Embryonic facial prominence (tissue), 1 donor: ENCODE measurements at regions not wholly inside any gene's neighbourhood (a gene's known extent, or its start where the extent isn't known, plus 50 kb on each side); places are given as distances from the start of the nearest gene placed in this dataset.
"Not testable (repeated sequence)": the region's sequence is repeated elsewhere in the genome, so short reads cannot be mapped to it uniquely, and the experiment has no call there.

Experiments
- DNase-seq: peaks from one replicate; pipeline ENCODE4 v3.0.0-alpha.2; 2016; ENCODE audit errors: extremely low spot score

DNA sequence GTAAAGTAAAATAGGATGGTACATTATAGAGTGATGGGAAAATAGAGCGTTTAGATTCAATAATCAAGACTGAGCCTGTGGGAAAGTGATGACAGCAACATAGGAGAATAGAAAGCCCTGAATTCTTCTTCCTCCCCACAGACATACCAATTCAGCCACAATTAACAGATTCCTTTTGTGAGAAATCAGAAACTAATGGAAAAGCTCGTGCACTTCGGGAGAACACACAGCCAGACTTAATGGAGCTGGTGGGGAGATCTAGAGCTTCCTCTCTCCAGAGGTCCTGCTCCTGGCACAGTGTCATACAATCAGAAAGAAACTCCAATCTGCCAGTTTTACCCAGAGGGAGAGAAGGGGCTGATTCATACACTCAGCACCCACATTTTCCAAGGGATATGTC, 676.3 kb upstream of the BOD1L1 start:
- DNase-seq = no peak

DNA sequence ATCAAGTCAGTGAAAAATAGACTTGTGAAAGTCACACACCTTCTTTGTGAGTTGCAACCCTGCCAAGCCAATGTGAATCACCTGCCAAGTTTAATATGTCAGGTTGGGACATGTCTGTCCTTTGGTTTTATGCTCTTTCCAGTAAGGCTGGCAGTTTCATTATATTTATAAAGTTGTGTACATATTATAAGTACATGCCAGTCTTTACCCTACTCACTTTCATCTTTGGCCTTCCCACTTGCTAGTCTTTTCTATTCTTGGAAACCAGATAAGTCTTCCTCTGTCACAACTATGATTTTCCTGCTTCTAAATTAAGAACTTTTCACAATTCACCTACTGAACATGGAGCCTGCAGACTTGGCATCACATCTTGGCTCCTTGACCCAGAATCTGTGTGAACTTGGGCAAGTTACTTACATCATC, 680.7 kb upstream of the BOD1L1 start:
- no peak for DNase-seq

GRCh38 chr4:14309431-14309830, 681.9 kb upstream of the BOD1L1 start:
- no peak for DNase-seq

DNA sequence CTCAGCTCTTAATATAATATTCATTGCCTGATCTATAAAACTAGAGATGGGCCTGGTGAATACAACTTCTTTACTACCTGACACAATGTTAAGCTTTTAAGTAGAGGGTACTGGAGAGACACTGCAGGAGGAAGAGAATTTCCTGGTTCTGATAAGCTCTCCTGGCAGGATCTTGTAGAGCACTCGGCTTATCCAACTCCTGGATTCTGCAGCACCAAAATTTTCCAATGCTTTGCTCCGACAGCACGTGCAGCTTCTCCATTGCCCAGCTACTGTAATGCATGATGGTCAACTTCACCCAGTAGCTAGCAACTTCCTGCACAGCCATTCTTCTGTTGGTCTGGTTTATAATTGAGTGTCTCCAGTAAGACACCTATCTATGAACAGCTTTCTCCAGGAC, 686.2 kb upstream of the BOD1L1 start:
- DNase-seq = no peak

GRCh38 chr4:14315129-14315528, 687.2 kb upstream of the CPEB2 start:
- no peak for DNase-seq

DNA sequence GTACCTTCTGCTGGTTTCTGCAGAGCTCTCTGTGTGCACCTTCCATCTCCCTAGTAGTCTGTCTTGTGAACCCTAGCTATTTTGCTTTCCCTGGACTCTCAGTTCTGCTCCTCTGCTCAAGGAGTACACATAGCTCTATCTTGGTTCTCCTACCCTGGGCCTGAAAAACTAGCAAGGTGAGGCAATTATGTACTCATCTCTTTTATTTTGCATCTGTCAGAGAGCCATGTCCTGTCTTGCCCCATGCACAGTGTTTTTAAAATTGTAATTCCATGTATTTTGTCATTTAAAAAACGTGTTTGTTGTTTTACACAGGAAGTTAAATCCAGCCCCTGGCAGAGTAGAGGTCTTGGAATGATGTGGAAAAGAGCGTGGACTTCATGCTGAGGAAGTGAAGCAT, 684.9 kb upstream of the CPEB2 start:
- DNase-seq = no peak

GRCh38 chr4:14318671-14319070, 683.6 kb upstream of the CPEB2 start:
- no peak for DNase-seq

- DNase-seq = no peak
Measured at GRCh38 chr4:14321723-14322122, 680.6 kb upstream of the CPEB2 start.

- no peak for DNase-seq
Measured at GRCh38 chr4:14323191-14323590, 679.1 kb upstream of the CPEB2 start.

- DNase-seq = no peak
Measured at GRCh38 chr4:14329228-14329627, 673.1 kb upstream of the CPEB2 start.

- DNase-seq = no peak
Measured at GRCh38 chr4:14333616-14334015, 668.7 kb upstream of the CPEB2 start.

GRCh38 chr4:14334166-14334565, 668.1 kb upstream of the CPEB2 start:
- DNase-seq = no peak

GRCh38 chr4:14335872-14336271, 666.4 kb upstream of the CPEB2 start:
- DNase-seq = no peak

DNA sequence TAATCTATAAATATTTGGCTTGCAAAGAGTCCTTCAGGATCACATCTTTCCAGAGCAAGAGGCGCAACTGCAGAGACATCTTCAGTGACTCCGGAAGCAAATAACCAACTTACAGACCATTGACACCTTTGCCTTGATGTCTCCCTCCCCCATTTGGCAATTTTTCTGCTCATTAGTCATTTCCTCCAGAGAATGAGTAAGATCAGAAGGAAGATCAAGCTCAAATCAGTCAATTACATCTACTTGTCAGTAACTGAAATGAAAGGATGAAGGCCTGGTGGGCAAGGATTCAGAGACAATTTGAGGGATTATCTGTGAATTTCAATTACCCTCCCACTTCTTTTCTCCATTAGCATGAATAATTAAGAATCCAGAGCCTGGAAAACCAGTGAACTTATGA, 665.6 kb upstream of the CPEB2 start:
- no peak for DNase-seq

GRCh38 chr4:14337892-14338584, 664.2 kb upstream of the CPEB2 start:
- no peak for DNase-seq

DNA sequence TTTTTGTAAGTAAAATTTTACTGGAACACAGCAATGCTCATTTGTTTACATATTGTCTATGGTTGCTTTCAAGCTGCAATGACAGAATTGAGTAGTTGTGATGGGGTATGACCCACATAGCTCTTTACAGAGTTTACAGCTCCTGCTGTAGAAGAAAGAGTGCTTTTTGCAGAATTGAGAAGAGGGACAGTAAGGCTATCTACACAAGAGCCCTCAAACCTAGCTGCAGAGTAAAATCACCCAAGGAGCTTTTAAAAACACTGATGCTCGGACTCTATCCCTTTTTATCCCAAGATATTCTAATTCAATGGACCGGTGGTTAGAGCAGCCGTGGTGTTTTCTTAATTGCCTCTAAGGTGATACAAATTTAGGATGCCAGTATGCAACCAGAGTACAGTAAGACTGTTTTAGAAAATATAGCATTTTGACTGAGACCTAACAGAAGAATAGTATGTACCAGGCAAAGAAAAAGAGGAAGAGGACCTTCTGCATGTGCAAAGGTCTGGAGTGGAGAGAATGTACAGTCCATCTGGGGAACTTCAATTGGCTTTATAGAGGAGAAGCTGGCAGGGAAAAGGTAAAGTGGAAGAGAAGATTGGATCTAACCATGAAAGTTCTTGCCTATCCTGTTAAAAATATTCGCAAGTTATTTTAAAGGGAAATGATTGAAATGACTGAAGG, 663.6 kb upstream of the CPEB2 start:
- DNase-seq = no peak

DNA sequence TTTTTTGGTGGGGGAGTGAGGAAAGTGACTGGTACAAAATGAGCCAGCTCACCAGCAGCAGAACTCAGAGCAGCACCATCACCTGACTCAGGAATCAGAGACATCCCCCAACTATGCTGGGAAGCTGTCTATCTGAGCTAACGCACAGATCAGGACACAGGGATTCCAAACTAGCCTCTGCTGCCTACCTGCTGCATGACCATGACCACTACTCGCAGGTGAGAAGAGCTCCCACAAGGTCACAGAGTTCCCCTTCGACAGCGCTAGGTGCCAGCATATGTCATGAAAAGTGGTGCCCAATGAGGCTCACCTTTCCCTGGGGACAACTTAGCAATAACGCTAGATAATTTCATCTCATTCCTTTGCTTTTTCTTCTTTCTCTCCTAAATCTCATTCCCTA, 662.6 kb upstream of the CPEB2 start:
- DNase-seq = no peak

GRCh38 chr4:14340321-14340720, 662.0 kb upstream of the CPEB2 start:
- no peak for DNase-seq

GRCh38 chr4:14343961-14344360, 658.3 kb upstream of the CPEB2 start:
- DNase-seq = no peak

- no peak for DNase-seq
Measured at GRCh38 chr4:14345356-14345775, 656.9 kb upstream of the CPEB2 start.

- no peak for DNase-seq
Measured at GRCh38 chr4:14347526-14347925, 654.8 kb upstream of the CPEB2 start.

DNA sequence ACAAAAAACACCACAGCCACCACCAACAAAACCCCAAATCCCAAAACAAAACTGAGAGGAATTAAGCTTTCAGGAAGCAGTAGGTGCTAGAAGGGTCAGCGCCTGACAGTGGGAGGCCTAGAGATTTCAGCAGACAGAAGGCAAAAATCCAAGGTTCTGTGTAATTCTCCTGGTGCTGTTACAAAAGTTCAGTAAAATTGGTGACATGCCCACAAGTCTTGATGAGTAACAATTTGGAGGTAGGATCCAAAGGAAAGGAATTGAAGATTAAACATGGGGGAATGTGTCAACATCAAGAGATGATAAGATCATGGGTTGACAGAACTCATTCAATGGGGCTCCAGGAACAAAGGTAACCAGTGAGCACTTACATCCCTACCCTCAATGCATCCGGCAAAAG, 653.8 kb upstream of the CPEB2 start:
- DNase-seq = no peak

GRCh38 chr4:14358544-14359160, 643.6 kb upstream of the CPEB2 start:
- DNase-seq = not testable (repeated sequence)
